GM23338 (cell line): ENCODE measurements at regions not wholly inside any gene's neighbourhood (a gene's known extent, or its start where the extent isn't known, plus 50 kb on each side); places are given as distances from the start of the nearest gene placed in this dataset.
"Not testable (repeated sequence)": the region's sequence is repeated elsewhere in the genome, so short reads cannot be mapped to it uniquely, and the experiment has no call there.

Experiments used
- ATAC-seq: fragments of 200-7000 bp; cut with Tn5 transposase; 3 replicates; pipeline ENCODE4 v1.9.1; 2020
- DNase-seq: peaks from one replicate; pipeline ENCODE4 v3.0.0-alpha.2; 2015; ENCODE audit warnings: low spot score
- H2AFZ ChIP-seq: fragments of 200-600 bp; sonication (generic); 2 replicates; pipeline ENCODE4 v1.8.0; 2016; ENCODE audit warnings: antibody characterized with exemption, mild to moderate bottlenecking, moderate library complexity
- H3F3A ChIP-seq: fragments of 200-600 bp; sonication (generic); replicated peaks from 2 replicates; pipeline ENCODE4 v1.8.0; 2017; ENCODE audit warnings: antibody characterized with exemption, mixed run types, low read depth
- H3K27ac ChIP-seq: fragments of 200-600 bp; sonication (generic); 2 replicates; pipeline ENCODE4 v1.6.1; 2016; ENCODE audit warnings: low read depth
- H3K27me3 ChIP-seq: fragments of 200-600 bp; sonication (generic); 2 replicates; pipeline ENCODE4 v1.8.0; 2016; ENCODE audit warnings: mild to moderate bottlenecking, mixed run types, moderate library complexity; ENCODE audit not compliant: insufficient read depth
- H3K36me3 ChIP-seq: fragments of 200-600 bp; sonication (generic); 2 replicates; pipeline ENCODE4 v1.8.0; 2016; ENCODE audit warnings: mild to moderate bottlenecking; ENCODE audit not compliant: insufficient read depth
- H3K4me1 ChIP-seq: fragments of 200-600 bp; sonication (generic); 2 replicates; pipeline ENCODE4 v1.8.0; 2016; ENCODE audit warnings: mild to moderate bottlenecking, moderate library complexity; ENCODE audit not compliant: insufficient read depth
- H3K4me2 ChIP-seq: fragments of 200-600 bp; sonication (generic); 2 replicates; pipeline ENCODE4 v1.7.1; 2017; ENCODE audit warnings: mixed run types
- H3K4me3 ChIP-seq: fragments of 200-600 bp; sonication (generic); 2 replicates; pipeline ENCODE4 v1.6.1; 2016; ENCODE audit warnings: mixed run types
- H3K79me2 ChIP-seq: fragments of 200-600 bp; sonication (generic); replicated peaks from 2 replicates; pipeline ENCODE4 v1.8.0; 2017; ENCODE audit warnings: mild to moderate bottlenecking; ENCODE audit not compliant: insufficient read depth
- H3K9me2 ChIP-seq: fragments of 200-600 bp; sonication (generic); 2 replicates; pipeline ENCODE4 v1.8.0; 2017; ENCODE audit not compliant: insufficient read depth
- H4K20me1 ChIP-seq: fragments of 200-600 bp; sonication (generic); replicated peaks from 2 replicates; pipeline ENCODE4 v1.8.0; 2017; ENCODE audit warnings: mild to moderate bottlenecking; ENCODE audit not compliant: insufficient read depth
- H3K27ac Mint-ChIP-seq: 2 replicates; pipeline ENCODE4 v1.8.0; 2020; ENCODE audit warnings: inconsistent platforms, mild to moderate bottlenecking, moderate library complexity, mixed read lengths
- H3K27me3 Mint-ChIP-seq: 3 replicates; pipeline ENCODE4 v1.8.0; 2022; ENCODE audit warnings: low read depth, mild to moderate bottlenecking, moderate library complexity, mixed read lengths, inconsistent platforms; ENCODE audit not compliant: insufficient read depth, poor library complexity
- H3K36me3 Mint-ChIP-seq: 3 replicates; pipeline ENCODE4 v1.8.0; 2021; ENCODE audit warnings: low read depth, mild to moderate bottlenecking, inconsistent platforms, moderate library complexity, mixed read lengths
- H3K4me1 Mint-ChIP-seq: 3 replicates; pipeline ENCODE4 v1.8.0; 2020; ENCODE audit warnings: mild to moderate bottlenecking, inconsistent platforms, mixed read lengths
- H3K4me3 Mint-ChIP-seq: 3 replicates; pipeline ENCODE4 v1.8.0; 2021; ENCODE audit warnings: moderate library complexity, mild to moderate bottlenecking, inconsistent platforms, mixed read lengths
- H3K9me3 Mint-ChIP-seq: 3 replicates; pipeline ENCODE4 v1.8.0; 2020; ENCODE audit warnings: moderate library complexity, mild to moderate bottlenecking, inconsistent platforms, mixed read lengths
- EZH2phosphoT487 ChIP-seq: fragments of 200-600 bp; sonication (generic); IDR thresholded peaks from one replicate; pipeline ENCODE4 v1.8.1; 2018; ENCODE audit warnings: antibody characterized with exemption; ENCODE audit not compliant: unreplicated experiment
- NANOG ChIP-seq: IDR thresholded peaks from 2 replicates; pipeline ENCODE4 v1.6.1; 2016; ENCODE audit warnings: antibody characterized with exemption, borderline replicate concordance
- POLR2AphosphoS5 ChIP-seq: IDR thresholded peaks from 2 replicates; pipeline ENCODE4 v1.6.1; 2016; ENCODE audit warnings: antibody characterized with exemption, low read depth
- STAT1 ChIP-seq: IDR thresholded peaks from one replicate; pipeline ENCODE4 v1.6.1; 2016; ENCODE audit warnings: antibody characterized with exemption; ENCODE audit not compliant: unreplicated experiment
- ZNF331 ChIP-seq: fragments of 250-450 bp; sonication (Bioruptor Pico); IDR thresholded peaks from 2 replicates; pipeline ENCODE4 v1.5.0; 2020; ENCODE audit warnings: low read depth, mild to moderate bottlenecking, moderate library complexity
- TF ChIP-seq, protein P1 (sequence below), 2 experiments: fragments of 200-600 bp in 1 of 2; sonication (generic) in 1 of 2; conservative IDR thresholded peaks; 2 replicates each; pipeline versions ENCODE4 v1.5.1 to v1.6.1; 2016 to 2017; ENCODE audit warnings: antibody characterized with exemption in 2 of 2, low read depth in 2 of 2, mild to moderate bottlenecking in 2 of 2, moderate library complexity in 1 of 2
- TF ChIP-seq, protein P2 (sequence below): fragments of 250-450 bp; sonication (Bioruptor Pico); IDR thresholded peaks from 2 replicates; pipeline ENCODE4 v1.5.0; 2020; ENCODE audit warnings: mild to moderate bottlenecking, moderate library complexity

DNA sequence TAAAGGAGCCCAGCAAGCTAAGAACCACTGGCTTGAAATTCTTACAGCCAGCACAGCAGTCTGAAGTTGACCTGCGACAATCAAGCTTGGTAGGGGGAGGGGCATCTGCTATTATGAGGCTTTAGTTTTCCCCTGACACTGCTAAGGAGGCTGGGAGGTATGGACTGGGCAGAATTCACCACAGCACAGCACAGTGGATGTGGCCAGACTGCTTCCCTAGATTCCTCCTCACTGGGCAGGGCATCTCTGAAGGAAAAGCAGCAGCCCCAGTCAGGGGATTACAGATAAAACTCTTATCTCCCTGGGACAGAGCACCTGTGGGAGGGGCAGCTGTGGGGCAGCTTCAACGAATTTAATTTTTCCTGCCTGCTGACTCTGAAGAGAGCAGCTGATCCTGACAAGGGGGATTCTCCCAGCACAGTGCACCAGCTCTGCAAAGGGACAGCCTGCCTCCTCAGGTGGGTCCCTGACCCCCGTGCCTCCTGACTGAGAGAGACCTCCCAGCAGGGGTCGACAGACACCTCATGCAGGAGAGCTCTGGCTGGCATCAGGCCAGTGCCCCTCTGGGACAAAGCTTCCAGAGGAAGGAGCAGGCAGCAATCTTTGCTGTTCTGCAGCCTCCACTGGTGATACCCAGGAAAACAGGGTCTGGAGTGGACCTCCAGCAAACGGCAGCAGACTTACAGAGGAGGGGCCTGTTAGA lies 71.6 kb upstream of the CARMIL1 start:
- TF ChIP-seq, protein P1, sequence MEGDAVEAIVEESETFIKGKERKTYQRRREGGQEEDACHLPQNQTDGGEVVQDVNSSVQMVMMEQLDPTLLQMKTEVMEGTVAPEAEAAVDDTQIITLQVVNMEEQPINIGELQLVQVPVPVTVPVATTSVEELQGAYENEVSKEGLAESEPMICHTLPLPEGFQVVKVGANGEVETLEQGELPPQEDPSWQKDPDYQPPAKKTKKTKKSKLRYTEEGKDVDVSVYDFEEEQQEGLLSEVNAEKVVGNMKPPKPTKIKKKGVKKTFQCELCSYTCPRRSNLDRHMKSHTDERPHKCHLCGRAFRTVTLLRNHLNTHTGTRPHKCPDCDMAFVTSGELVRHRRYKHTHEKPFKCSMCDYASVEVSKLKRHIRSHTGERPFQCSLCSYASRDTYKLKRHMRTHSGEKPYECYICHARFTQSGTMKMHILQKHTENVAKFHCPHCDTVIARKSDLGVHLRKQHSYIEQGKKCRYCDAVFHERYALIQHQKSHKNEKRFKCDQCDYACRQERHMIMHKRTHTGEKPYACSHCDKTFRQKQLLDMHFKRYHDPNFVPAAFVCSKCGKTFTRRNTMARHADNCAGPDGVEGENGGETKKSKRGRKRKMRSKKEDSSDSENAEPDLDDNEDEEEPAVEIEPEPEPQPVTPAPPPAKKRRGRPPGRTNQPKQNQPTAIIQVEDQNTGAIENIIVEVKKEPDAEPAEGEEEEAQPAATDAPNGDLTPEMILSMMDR (conservative IDR thresholded peaks at IDR 0.05; ENCODE audit: low read depth in 2 of 2), result peak; percentile 16 to 50; a peak in 3 of 4 replicates
- H3K9me2 ChIP-seq, result not testable (repeated sequence)

DNA sequence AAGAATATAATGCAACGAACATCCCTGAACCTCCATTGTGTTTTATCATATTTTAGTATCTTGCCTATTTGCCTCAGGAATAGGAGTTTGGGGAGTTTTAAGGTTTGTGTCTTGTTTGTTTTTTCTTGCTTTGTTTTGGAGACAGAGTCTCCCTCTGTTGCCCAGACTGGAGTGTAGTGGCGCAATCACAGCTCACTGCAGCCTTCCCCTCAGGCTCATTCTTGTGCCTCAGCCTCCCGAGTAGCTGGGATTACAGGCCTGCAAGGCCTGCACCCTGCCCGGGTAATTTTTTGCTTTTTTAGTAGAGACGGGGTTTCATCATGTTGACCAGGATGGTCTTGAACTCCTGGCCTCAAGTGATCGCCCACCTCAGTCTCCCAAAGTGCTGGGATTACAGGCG lies 63.3 kb upstream of the CARMIL1 start:
- Histone ChIP-seq H3F3A (no peaks in the 10 kb centered on the region), H3K36me3 (no peaks in the 10 kb centered on the region), H3K27ac (no peak overlapping the region), H3K4me1 (peaks cover 19% of the 10 kb centered on the region; the same call in 1 of the 2 replicates), H3K9me2 (0 out of 2 replicates have a peak, but pooled peaks cover 4% of the 10 kb centered on the region), H3K4me3 (no peak overlapping the region), H3K4me2 (no peak overlapping the region), H2AFZ (0 out of 2 replicates have a peak overlapping the region, but pooled peaks have one; percentile 43), H4K20me1 (no peaks in the 10 kb centered on the region), H3K79me2 (no peaks in the 10 kb centered on the region), H3K27me3 (no peaks in the 10 kb centered on the region)
- no peak for ATAC-seq
- Mint-ChIP-seq H3K27ac (no peak overlapping the region), H3K9me3 (no peaks in the 10 kb centered on the region), H3K4me3 (no peak overlapping the region), H3K4me1 (peaks cover 13% of the 10 kb centered on the region; the same call in 2 of the 3 replicates), H3K27me3 (no peaks in the 10 kb centered on the region), H3K36me3 (no peaks in the 10 kb centered on the region)
- DNase-seq, result no peak
- TF ChIP-seq, protein P2, sequence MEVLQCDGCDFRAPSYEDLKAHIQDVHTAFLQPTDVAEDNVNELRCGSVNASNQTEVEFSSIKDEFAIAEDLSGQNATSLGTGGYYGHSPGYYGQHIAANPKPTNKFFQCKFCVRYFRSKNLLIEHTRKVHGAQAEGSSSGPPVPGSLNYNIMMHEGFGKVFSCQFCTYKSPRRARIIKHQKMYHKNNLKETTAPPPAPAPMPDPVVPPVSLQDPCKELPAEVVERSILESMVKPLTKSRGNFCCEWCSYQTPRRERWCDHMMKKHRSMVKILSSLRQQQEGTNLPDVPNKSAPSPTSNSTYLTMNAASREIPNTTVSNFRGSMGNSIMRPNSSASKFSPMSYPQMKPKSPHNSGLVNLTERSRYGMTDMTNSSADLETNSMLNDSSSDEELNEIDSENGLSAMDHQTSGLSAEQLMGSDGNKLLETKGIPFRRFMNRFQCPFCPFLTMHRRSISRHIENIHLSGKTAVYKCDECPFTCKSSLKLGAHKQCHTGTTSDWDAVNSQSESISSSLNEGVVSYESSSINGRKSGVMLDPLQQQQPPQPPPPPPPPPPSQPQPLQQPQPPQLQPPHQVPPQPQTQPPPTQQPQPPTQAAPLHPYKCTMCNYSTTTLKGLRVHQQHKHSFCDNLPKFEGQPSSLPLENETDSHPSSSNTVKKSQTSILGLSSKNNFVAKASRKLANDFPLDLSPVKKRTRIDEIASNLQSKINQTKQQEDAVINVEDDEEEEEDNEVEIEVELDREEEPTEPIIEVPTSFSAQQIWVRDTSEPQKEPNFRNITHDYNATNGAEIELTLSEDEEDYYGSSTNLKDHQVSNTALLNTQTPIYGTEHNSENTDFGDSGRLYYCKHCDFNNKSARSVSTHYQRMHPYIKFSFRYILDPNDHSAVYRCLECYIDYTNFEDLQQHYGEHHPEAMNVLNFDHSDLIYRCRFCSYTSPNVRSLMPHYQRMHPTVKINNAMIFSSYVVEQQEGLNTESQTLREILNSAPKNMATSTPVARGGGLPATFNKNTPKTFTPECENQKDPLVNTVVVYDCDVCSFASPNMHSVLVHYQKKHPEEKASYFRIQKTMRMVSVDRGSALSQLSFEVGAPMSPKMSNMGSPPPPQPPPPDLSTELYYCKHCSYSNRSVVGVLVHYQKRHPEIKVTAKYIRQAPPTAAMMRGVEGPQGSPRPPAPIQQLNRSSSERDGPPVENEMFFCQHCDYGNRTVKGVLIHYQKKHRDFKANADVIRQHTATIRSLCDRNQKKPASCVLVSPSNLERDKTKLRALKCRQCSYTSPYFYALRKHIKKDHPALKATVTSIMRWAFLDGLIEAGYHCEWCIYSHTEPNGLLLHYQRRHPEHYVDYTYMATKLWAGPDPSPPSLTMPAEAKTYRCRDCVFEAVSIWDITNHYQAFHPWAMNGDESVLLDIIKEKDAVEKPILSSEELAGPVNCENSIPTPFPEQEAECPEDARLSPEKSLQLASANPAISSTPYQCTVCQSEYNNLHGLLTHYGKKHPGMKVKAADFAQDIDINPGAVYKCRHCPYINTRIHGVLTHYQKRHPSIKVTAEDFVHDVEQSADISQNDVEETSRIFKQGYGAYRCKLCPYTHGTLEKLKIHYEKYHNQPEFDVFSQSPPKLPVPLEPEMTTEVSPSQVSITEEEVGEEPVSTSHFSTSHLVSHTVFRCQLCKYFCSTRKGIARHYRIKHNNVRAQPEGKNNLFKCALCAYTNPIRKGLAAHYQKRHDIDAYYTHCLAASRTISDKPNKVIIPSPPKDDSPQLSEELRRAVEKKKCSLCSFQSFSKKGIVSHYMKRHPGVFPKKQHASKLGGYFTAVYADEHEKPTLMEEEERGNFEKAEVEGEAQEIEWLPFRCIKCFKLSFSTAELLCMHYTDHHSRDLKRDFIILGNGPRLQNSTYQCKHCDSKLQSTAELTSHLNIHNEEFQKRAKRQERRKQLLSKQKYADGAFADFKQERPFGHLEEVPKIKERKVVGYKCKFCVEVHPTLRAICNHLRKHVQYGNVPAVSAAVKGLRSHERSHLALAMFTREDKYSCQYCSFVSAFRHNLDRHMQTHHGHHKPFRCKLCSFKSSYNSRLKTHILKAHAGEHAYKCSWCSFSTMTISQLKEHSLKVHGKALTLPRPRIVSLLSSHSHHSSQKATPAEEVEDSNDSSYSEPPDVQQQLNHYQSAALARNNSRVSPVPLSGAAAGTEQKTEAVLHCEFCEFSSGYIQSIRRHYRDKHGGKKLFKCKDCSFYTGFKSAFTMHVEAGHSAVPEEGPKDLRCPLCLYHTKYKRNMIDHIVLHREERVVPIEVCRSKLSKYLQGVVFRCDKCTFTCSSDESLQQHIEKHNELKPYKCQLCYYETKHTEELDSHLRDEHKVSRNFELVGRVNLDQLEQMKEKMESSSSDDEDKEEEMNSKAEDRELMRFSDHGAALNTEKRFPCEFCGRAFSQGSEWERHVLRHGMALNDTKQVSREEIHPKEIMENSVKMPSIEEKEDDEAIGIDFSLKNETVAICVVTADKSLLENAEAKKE (CRISPR knock-in tag), result no peak
- TF ChIP-seq NANOG, result no peak
- TF ChIP-seq, protein P1 (conservative IDR thresholded peaks at IDR 0.05; ENCODE audit: low read depth in 2 of 2), result no peak
- no peak for TF ChIP-seq STAT1
- no peak for TF ChIP-seq EZH2phosphoT487
- no peak for TF ChIP-seq ZNF331
- no peak for TF ChIP-seq POLR2AphosphoS5

More for the DNA sequence above, 71.6 kb upstream of the CARMIL1 start:
- DNase-seq (peak; percentile 38), ATAC-seq (peak; percentile 69)
- not testable (repeated sequence) for H3K4me3 ChIP-seq, H3K79me2 ChIP-seq, H3K4me3 Mint-ChIP-seq, H3K36me3 Mint-ChIP-seq, H3K27me3 Mint-ChIP-seq, H3K9me3 Mint-ChIP-seq, H3F3A ChIP-seq, H3K4me1 ChIP-seq, H4K20me1 ChIP-seq, H3K27ac ChIP-seq, H3K36me3 ChIP-seq, H3K27me3 ChIP-seq, H3K27ac Mint-ChIP-seq, H3K4me2 ChIP-seq, H3K4me1 Mint-ChIP-seq
- H2AFZ ChIP-seq, result peak overlapping the region; percentile 89
